ENCODE measurements at regions not wholly inside any gene's neighbourhood (a gene's known extent, or its start where the extent isn't known, plus 50 kb on each side); places are given as distances from the start of the nearest gene placed in this dataset.

DNA sequence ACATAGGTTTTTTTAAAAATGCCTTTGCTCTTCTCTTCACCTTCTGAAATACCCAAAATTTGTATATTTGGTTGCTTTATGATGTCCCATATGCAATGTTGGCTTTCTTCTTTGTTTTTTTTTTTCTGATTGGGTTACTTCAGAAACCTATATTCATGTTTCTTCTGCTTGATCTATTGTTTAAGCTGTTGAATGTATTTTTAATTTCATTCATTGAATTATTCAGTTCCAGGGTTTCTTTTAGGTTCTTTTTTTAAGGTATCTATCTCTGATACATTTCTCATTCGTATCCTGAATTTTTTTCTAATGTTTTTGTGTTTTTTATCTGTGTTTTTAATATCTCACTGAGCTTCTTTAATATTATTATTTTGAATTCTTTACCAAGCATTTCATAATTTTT lies 221.0 kb upstream of the MTPN start:
- DNase-seq (no peak), ATAC-seq (no peak)
- no peak overlapping the region for H2AFZ ChIP-seq (ENCODE audit: low read length)
- intact Hi-C loops (cut with micrococcal nuclease): no loop called here
- H3K4me2 ChIP-seq (ENCODE audit: low read length): no peak overlapping the region
- H3K4me1 ChIP-seq (ENCODE audit: insufficient read depth, low read length): no peaks in the 10 kb centered on the region
- no peaks in the 10 kb centered on the region for H3K79me2 ChIP-seq (ENCODE audit: low read length)
- H3K9me2 ChIP-seq (replicated peaks; ENCODE audit: low read length): no peaks in the 10 kb centered on the region
- no peak overlapping the region for H3K27ac ChIP-seq (ENCODE audit: low read length)
- no peaks in the 10 kb centered on the region for H3K36me3 ChIP-seq (ENCODE audit: low read depth, low read length)
- TF ChIP-seq EZH2phosphoT487 (IDR thresholded peaks at IDR 0.05; ENCODE audit: borderline replicate concordance, low read length) (no peak), EZH2 (IDR thresholded peaks at IDR 0.05; ENCODE audit: low read length, unreplicated experiment) (no peak)
- TF ChIP-seq, protein P1, sequence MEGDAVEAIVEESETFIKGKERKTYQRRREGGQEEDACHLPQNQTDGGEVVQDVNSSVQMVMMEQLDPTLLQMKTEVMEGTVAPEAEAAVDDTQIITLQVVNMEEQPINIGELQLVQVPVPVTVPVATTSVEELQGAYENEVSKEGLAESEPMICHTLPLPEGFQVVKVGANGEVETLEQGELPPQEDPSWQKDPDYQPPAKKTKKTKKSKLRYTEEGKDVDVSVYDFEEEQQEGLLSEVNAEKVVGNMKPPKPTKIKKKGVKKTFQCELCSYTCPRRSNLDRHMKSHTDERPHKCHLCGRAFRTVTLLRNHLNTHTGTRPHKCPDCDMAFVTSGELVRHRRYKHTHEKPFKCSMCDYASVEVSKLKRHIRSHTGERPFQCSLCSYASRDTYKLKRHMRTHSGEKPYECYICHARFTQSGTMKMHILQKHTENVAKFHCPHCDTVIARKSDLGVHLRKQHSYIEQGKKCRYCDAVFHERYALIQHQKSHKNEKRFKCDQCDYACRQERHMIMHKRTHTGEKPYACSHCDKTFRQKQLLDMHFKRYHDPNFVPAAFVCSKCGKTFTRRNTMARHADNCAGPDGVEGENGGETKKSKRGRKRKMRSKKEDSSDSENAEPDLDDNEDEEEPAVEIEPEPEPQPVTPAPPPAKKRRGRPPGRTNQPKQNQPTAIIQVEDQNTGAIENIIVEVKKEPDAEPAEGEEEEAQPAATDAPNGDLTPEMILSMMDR (conservative IDR thresholded peaks at IDR 0.05; ENCODE audit: low read depth, low read length): no peak
- H4K20me1 ChIP-seq (ENCODE audit: low read length): no peaks in the 10 kb centered on the region
- ChIA-PET POLR2A (ENCODE audit: unreplicated experiment) (no interaction called here), CTCF (no interaction called here)
- no TSS peak for BruUV-seq (replicated peaks)
- H3K27me3 ChIP-seq (ENCODE audit: low read length): no peaks in the 10 kb centered on the region
- no peak overlapping the region for H3K4me3 ChIP-seq (ENCODE audit: low read length)
- H3K9me3 ChIP-seq (ENCODE audit: low read length): no peaks in the 10 kb centered on the region
- no peaks in the 10 kb centered on the region for H3F3A ChIP-seq (ENCODE audit: low read length, unreplicated experiment)
- H3K9ac ChIP-seq (ENCODE audit: low read length): no peak overlapping the region

DNA sequence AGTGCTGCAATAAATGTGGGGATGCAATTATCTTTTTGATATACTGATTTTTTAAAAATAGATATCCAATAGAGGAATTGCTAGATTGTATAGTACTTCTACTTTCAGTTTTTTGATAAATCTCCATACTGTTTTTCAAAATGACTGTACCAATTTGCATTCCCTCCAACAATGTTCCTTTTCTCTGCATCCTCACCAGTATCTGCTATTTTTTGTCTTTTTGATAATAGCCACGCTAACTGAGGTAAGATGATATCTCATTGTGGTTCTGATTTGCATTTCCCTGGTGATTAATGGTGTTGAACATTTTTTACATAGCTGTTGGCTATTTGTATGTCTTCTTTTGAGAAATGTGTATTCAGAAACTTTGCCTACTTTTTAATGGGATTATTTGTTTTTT lies 217.7 kb upstream of the MTPN start:
- Histone ChIP-seq H4K20me1 (ENCODE audit: low read length) (no peaks in the 10 kb centered on the region), H2AFZ (ENCODE audit: low read length) (no peak overlapping the region), H3K27ac (ENCODE audit: low read length) (no peak overlapping the region), H3K4me2 (ENCODE audit: low read length) (no peak overlapping the region), H3K9me2 (replicated peaks; ENCODE audit: low read length) (no peaks in the 10 kb centered on the region), H3K9me3 (ENCODE audit: low read length) (no peaks in the 10 kb centered on the region), H3K9ac (ENCODE audit: low read length) (no peak overlapping the region), H3K4me1 (ENCODE audit: insufficient read depth, low read length) (no peaks in the 10 kb centered on the region), H3K79me2 (ENCODE audit: low read length) (no peaks in the 10 kb centered on the region), H3K27me3 (ENCODE audit: low read length) (no peaks in the 10 kb centered on the region), H3K36me3 (ENCODE audit: low read depth, low read length) (no peaks in the 10 kb centered on the region), H3F3A (ENCODE audit: low read length, unreplicated experiment) (no peaks in the 10 kb centered on the region), H3K4me3 (ENCODE audit: low read length) (no peak overlapping the region)
- ChIA-PET CTCF (no interaction called here), POLR2A (ENCODE audit: unreplicated experiment) (no interaction called here)
- DNase-seq (no peak), ATAC-seq (no peak)
- intact Hi-C loops (cut with micrococcal nuclease): no loop called here
- TF ChIP-seq EZH2phosphoT487 (IDR thresholded peaks at IDR 0.05; ENCODE audit: borderline replicate concordance, low read length): no peak
- TF ChIP-seq, protein P1 (conservative IDR thresholded peaks at IDR 0.05; ENCODE audit: low read depth, low read length): no peak
- TF ChIP-seq EZH2 (IDR thresholded peaks at IDR 0.05; ENCODE audit: low read length, unreplicated experiment): no peak
- BruUV-seq (replicated peaks): no TSS peak

DNA sequence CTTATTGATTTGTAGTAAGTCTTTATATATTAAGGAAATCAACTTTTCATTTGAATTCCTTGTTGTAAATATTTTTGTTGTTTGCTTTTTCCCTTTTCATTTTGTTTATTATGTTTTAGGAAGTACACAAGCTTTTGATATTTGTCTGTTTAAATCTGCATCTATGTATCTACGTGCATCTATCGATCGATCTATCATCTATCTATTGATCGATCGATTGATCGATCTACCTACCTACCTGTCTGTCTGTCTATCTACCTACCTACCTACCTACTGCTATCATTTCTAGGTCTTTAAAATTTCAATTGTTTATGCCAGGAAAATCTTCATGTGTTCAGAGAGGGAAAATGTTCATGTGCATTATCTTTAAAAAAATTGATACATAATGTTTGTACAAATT lies 216.8 kb upstream of the MTPN start:
- Histone ChIP-seq H3K9me2 (replicated peaks; ENCODE audit: low read length) (no peaks in the 10 kb centered on the region), H3K4me3 (ENCODE audit: low read length) (no peak overlapping the region), H3K9me3 (ENCODE audit: low read length) (no peaks in the 10 kb centered on the region), H4K20me1 (ENCODE audit: low read length) (no peaks in the 10 kb centered on the region), H3K79me2 (ENCODE audit: low read length) (no peaks in the 10 kb centered on the region), H3K4me2 (ENCODE audit: low read length) (no peak overlapping the region), H3K4me1 (ENCODE audit: insufficient read depth, low read length) (no peaks in the 10 kb centered on the region), H3K9ac (ENCODE audit: low read length) (no peak overlapping the region), H3K27ac (ENCODE audit: low read length) (no peak overlapping the region), H3K27me3 (ENCODE audit: low read length) (no peaks in the 10 kb centered on the region; the same call in 1 of the 2 replicates), H2AFZ (ENCODE audit: low read length) (no peak overlapping the region), H3F3A (ENCODE audit: low read length, unreplicated experiment) (no peaks in the 10 kb centered on the region), H3K36me3 (ENCODE audit: low read depth, low read length) (no peaks in the 10 kb centered on the region)
- BruUV-seq (replicated peaks): no TSS peak
- ChIA-PET POLR2A (ENCODE audit: unreplicated experiment) (no interaction called here), CTCF (no interaction called here)
- no peak for TF ChIP-seq EZH2phosphoT487 (IDR thresholded peaks at IDR 0.05; ENCODE audit: borderline replicate concordance, low read length)
- TF ChIP-seq, protein P1 (conservative IDR thresholded peaks at IDR 0.05; ENCODE audit: low read depth, low read length): no peak
- TF ChIP-seq EZH2 (IDR thresholded peaks at IDR 0.05; ENCODE audit: low read length, unreplicated experiment): no peak
- no peak for DNase-seq
- intact Hi-C loops (cut with micrococcal nuclease): no loop called here
- no peak for ATAC-seq
